Right cardiac atrium (tissue), 5 donors: ENCODE measurements at regions not wholly inside any gene's neighbourhood (a gene's known extent, or its start where the extent isn't known, plus 50 kb on each side); places are given as distances from the start of the nearest gene placed in this dataset.
"Not testable (repeated sequence)": the region's sequence is repeated elsewhere in the genome, so short reads cannot be mapped to it uniquely, and the experiment has no call there.

ENCODE experiments used
- ATAC-seq, 2 donors: fragments of 200-7000 bp; cut with Tn5 transposase; one replicate each; pipeline versions ENCODE4 v1.8.0 to v1.9.1; 2020; ENCODE audit warnings: moderate library complexity in 2 of 2, mild to moderate bottlenecking in 1 of 2
- DNase-seq, 3 donors: peaks; one replicate each; pipeline ENCODE4 v3.0.0-alpha.2; 2020
- H3K27ac ChIP-seq: one replicate; pipeline ENCODE4 v1.5.1; 2013; ENCODE audit warnings: mild to moderate bottlenecking, low read length, control low read depth, moderate library complexity
- H3K27me3 ChIP-seq: one replicate; pipeline ENCODE4 v1.6.1; 2013; ENCODE audit not compliant: control insufficient read depth, insufficient read depth
- H3K4me1 ChIP-seq: one replicate; pipeline ENCODE4 v1.6.1; 2013; ENCODE audit warnings: low read length; ENCODE audit not compliant: control insufficient read depth, insufficient read depth
- H3K4me3 ChIP-seq: one replicate; pipeline ENCODE4 v1.5.1; 2013; ENCODE audit warnings: low read length, control low read depth
- H3K9me3 ChIP-seq: one replicate; pipeline ENCODE4 v1.6.1; 2013; ENCODE audit warnings: low read length; ENCODE audit not compliant: control insufficient read depth
- WGBS: extraction: QIAGEN DNeasy Blood & Tissue Kit; methylation state at CpG from one replicate; pipeline ENCODE4 v1.1.7; 2013; 5-methylcytosine and 5-hydroxymethylcytosine counted together
- intact Hi-C, 4 donors: fragments of 100-400 bp; cut with DNase I; formaldehyde crosslinking; loops; one replicate each; pipeline versions ENCODE4 v1.11.0 to v1.14.0; 2022 to 2023
- donor health status: healthy with polysubstance abuse.
- donor health status: DM: no; HTN: yes; CAD: no.
- donor health status: DM: no; HTN: no; CAD: no.
- donor health status: DM: no; HTN: yes; CAD: no; lungs with severe emphysema.
- donor health status: DM: yes; HTN: yes; CAD: no.

DNA sequence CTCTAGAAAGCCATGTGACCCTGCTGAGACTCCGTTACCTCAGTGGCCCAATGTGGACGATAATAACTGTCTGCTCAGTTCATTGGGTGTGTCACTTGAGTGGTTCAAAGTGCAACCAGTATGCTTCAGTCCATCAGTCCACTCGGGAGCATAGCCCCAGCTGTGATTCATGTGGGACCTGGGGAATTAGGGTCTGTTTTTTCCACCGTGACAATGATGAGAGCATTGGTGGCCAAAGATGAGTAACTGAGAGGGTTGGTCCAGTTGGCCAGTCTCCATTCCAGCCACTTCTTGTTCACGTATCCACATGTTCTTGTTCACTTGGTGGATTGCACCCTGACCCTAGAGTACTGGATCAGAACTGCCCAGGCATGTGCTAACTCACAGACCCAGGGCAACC, 403.6 kb downstream of the CD83 start:
- DNase-seq (no peak), ATAC-seq (no peak)
- Histone ChIP-seq H3K27ac (no peak overlapping the region), H3K9me3 (no peaks in the 10 kb centered on the region), H3K27me3 (no peaks in the 10 kb centered on the region), H3K4me1 (no peaks in the 10 kb centered on the region), H3K4me3 (no peak overlapping the region)
- intact Hi-C loops: no loop called here
- WGBS: 86% methylated on average over 5 of the region's 5 CpGs

GRCh38 chr6:14521861-14522260, 404.3 kb downstream of the CD83 start:
- DNase-seq, H3K27me3 ChIP-seq, H3K4me1 ChIP-seq, H3K9me3 ChIP-seq, ATAC-seq, H3K4me3 ChIP-seq, intact Hi-C loops, H3K27ac ChIP-seq: not testable (repeated sequence)
- 96% methylated on average over 11 of the region's 11 CpGs for WGBS

- Histone ChIP-seq H3K4me1 (no peaks in the 10 kb centered on the region), H3K27me3 (no peaks in the 10 kb centered on the region), H3K4me3 (no peak overlapping the region), H3K9me3 (no peaks in the 10 kb centered on the region), H3K27ac (no peak overlapping the region)
- intact Hi-C loops: no loop called here
- WGBS: 61% methylated on average over 3 of the region's 3 CpGs
- ATAC-seq (peak; percentile 90 to 95), DNase-seq (peak; percentile 51 to 76 (median 63))
Observed at GRCh38 chr6:14524319-14524718, 406.7 kb downstream of the CD83 start.

DNA sequence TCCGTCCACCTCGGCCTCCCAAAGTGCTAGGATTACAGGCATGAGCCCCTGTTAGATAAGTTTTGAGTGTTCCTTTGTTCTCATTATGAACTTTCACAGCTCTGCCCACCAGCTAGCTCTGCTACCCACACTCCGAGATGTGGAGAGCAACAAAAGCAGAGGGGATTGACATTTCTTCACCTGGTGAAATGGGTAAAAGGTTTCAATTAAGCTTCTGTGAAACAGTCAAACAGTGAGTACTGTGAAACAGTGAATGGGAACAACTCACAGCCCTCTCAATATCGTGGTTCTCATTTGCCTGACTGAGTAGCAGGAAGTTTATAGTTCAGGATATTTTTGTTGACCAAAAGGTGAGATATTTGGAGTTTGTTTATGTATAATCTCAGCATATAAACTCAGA, 412.8 kb downstream of the CD83 start:
- no peaks in the 10 kb centered on the region for H3K9me3 ChIP-seq
- H3K4me1 ChIP-seq: no peaks in the 10 kb centered on the region
- no peak overlapping the region for H3K27ac ChIP-seq
- H3K27me3 ChIP-seq: no peaks in the 10 kb centered on the region
- no peak for DNase-seq
- intact Hi-C loops: no loop called here
- WGBS: 81% methylated on average over 4 of the region's 4 CpGs
- H3K4me3 ChIP-seq: no peak overlapping the region
- ATAC-seq: no peak

- ATAC-seq (no peak), DNase-seq (no peak)
- 15% methylated on average over 5 of the region's 5 CpGs for WGBS
- H3K9me3 ChIP-seq: no peaks in the 10 kb centered on the region
- H3K27ac ChIP-seq: no peak overlapping the region
- no peak overlapping the region for H3K4me3 ChIP-seq
- no peaks in the 10 kb centered on the region for H3K27me3 ChIP-seq
- H3K4me1 ChIP-seq: no peaks in the 10 kb centered on the region
- intact Hi-C loops: no loop called here
Observed at GRCh38 chr6:14533446-14533845, 415.9 kb downstream of the CD83 start.

DNA sequence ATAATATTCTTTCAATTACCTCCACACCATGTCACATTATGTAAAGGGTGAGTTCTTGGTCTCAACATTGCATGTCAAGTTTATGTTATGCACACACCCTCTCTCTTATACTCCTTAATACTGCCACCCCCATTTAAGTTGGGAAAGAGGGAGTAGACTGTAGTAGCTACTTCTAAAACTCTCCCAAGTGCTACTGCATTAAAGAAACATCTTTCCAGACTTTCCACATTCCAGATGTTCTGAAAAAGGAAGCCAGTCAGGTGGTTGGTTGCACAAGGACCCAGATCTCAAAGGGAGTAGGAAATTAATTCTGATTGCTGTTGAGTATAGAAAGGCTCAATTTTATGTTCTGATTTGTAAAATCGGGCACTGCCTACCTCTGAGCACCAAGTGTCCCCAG, 419.5 kb downstream of the CD83 start:
- WGBS: 78% methylated on average over 1 of the region's 1 CpG
- no peak overlapping the region for H3K4me3 ChIP-seq
- H3K9me3 ChIP-seq: no peaks in the 10 kb centered on the region
- H3K27ac ChIP-seq: no peak overlapping the region
- H3K4me1 ChIP-seq: no peaks in the 10 kb centered on the region
- intact Hi-C loops: no loop called here
- no peak for ATAC-seq
- no peaks in the 10 kb centered on the region for H3K27me3 ChIP-seq
- DNase-seq: no peak

DNA sequence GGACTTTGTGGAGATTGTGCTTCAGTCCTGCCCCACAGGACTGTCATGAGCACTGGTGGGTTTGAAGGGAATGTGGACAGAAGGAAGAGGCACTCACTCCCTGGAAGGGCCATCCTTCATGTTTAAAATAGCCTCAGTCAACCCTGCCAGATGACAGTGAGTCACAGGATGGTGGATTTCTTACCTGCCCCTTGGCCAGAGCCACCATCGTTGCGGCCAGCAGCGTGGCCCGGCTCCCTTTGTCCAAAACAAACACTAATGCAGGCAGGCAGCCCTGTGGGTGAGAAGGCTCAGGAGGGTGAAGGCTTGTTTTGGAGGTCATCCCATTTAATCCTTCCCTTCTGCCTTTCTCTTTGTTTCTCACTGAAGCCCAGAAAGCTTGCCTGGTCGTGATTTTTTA, 422.7 kb downstream of the CD83 start:
- DNase-seq (peak in 2 of 3 donors; percentile 20 to 52), ATAC-seq (peak; percentile 61 to 77)
- Histone ChIP-seq H3K27ac (no peak overlapping the region), H3K4me3 (no peak overlapping the region), H3K27me3 (no peaks in the 10 kb centered on the region), H3K9me3 (no peaks in the 10 kb centered on the region), H3K4me1 (peaks cover 3% of the 10 kb centered on the region)
- intact Hi-C loops: no loop called here
- WGBS: 67% methylated on average over 5 of the region's 5 CpGs

GRCh38 chr6:14540810-14541540, 423.4 kb downstream of the CD83 start:
- 95% methylated on average over 11 of the region's 11 CpGs for WGBS
- intact Hi-C loops: no loop called here
- no peak for ATAC-seq
- Histone ChIP-seq H3K27ac (peak overlapping the region; percentile 3), H3K27me3 (no peaks in the 10 kb centered on the region), H3K9me3 (no peaks in the 10 kb centered on the region), H3K4me1 (peaks cover 3% of the 10 kb centered on the region), H3K4me3 (no peak overlapping the region)
- no peak for DNase-seq

- 78% methylated on average over 10 of the region's 10 CpGs for WGBS
- no peaks in the 10 kb centered on the region for H3K9me3 ChIP-seq
- DNase-seq: no peak
Observed at GRCh38 chr6:14542670-14543366, 425.2 kb downstream of the CD83 start.

DNA sequence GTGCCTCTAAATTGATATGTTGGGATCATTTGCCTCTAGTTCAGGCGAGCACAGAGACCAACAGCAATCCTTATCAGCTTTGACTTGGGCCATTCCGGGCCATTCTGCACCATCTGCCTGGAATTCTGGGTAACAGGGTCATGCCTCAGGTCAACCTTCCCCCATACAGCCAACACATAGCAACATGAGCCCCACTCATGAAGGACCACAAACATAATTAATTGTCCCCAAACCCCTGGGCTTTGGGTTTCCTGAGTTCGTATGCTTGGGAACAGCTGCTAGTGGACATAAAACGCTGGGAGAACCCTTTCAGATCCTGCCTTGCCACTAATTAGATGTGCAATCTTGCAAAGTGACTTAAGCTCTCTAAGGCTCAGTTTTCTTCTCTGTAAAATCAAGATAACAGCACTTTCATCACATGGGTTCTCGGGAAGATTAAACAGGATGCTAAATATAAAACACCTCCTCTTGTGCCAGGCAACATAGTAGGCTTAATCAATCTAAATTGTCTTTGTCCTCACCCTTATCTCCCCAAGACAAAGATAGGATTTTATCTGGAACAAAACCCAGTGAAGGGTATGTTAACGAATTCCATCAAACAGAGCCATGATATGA, 426.5 kb downstream of the CD83 start:
- Histone ChIP-seq H3K27me3 (no peaks in the 10 kb centered on the region), H3K4me1 (peaks cover 4% of the 10 kb centered on the region), H3K27ac (no peak overlapping the region), H3K4me3 (no peak overlapping the region), H3K9me3 (no peaks in the 10 kb centered on the region)
- DNase-seq (no peak), ATAC-seq (no peak)
- WGBS: 70% methylated on average over 6 of the region's 6 CpGs
- intact Hi-C loops: no loop called here

More at GRCh38 chr6:14542670-14543366, 425.2 kb downstream of the CD83 start:
- Histone ChIP-seq H3K27ac (no peak overlapping the region), H3K4me1 (peaks cover 3% of the 10 kb centered on the region), H3K4me3 (no peak overlapping the region), H3K27me3 (no peaks in the 10 kb centered on the region)
- ATAC-seq: no peak
- intact Hi-C loops: no loop called here

DNA sequence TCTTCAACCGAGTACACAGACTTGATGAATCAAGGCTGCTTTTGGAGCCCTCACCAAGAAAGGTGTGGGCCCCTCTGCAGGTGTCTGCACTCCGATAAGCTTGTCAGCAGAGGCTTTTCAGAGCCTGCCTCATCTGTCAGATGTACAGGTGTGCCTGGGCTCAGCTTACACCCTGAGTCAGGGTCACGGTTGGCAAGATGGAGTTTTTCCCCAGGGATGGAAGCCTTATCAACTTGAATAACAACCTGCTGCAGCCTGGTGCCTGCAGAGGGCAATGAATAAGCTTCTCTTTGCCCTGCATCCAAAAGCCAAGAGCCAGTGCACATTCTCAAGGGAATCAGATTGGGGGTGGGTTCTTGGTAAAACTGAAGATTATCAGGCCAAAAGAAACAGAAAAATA, 427.1 kb downstream of the CD83 start:
- H3K9me3 ChIP-seq: no peaks in the 10 kb centered on the region

More for the DNA sequence above, 427.1 kb downstream of the CD83 start:
- DNase-seq: no peak
- peaks cover 9% of the 10 kb centered on the region for H3K4me1 ChIP-seq
- intact Hi-C loops: no loop called here
- no peak overlapping the region for H3K4me3 ChIP-seq
- no peak for ATAC-seq
- no peaks in the 10 kb centered on the region for H3K27me3 ChIP-seq
- WGBS: 73% methylated on average over 3 of the region's 3 CpGs
- no peak overlapping the region for H3K27ac ChIP-seq
